HG02840 (cell line): ENCODE measurements at regions not wholly inside any gene's neighbourhood (a gene's known extent, or its start where the extent isn't known, plus 50 kb on each side); places are given as distances from the start of the nearest gene placed in this dataset.
"Not testable (repeated sequence)": the region's sequence is repeated elsewhere in the genome, so short reads cannot be mapped to it uniquely, and the experiment has no call there.

Experiments
- ATAC-seq: cut with Tn5 transposase; IDR thresholded peaks from one replicate; pipeline ENCODE4 v1.9.1; 2021; ENCODE audit warnings: mild to moderate bottlenecking, moderate library complexity, moderate number of reproducible peaks; ENCODE audit not compliant: unreplicated experiment, low FRiP score

DNA sequence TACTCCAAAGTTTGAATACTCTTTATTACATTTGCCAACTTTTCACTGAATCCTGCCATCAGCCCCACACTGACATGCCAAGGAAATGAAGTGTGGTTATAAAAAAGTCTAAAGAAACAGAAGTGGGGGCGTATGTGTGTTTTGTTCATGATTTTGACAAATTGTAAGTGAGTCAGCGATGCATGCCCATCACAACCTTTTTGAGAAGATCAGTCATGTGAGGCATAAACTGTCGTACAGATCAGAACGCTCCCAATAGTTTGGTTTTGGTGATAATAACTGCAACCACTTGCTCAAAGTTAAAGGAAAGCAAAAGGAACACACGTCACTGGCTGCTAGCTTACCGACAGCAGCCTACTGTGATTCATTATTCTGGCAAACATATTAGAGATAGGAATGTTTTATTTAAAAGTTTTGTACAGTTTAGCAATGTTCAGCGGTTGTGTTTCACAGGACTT, 95.6 kb downstream of the RGS2 start:
- ATAC-seq: no peak

DNA sequence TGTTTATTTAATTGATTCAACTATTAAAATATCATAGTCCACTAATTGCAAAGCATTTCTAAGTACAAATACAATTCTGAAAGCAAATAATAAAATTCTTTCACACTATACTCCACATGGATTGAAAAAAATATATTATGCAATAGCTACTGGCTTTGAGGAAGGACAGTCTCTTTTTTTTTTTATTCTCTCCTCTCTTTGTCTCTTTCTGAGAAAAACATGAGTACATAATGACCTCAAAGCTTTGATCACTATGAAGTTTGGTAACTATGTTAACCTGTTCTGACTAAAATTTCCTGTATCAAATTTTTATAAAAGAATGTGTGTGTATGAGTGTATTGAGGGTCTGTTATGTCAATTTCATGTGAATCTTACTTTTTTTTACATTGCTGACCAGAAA, 96.2 kb downstream of the RGS2 start:
- no peak for ATAC-seq

DNA sequence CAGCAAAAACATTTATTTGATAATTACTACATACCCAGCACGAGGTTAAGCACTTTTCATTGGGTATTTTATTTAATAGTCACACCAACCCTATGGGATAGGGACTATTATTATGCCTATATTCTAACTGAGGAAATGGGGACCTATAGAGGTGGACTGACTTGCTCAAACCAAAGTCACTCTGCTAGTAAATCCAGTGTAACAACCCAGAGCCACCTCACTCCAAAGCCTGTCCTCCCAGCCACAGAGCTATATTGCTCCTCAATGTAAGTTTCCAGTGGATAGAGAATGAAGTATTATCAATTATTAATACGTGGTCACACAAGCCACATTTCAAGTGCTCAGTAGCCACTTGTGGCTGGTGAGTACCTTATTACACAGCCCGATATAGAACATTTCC, 97.5 kb downstream of the RGS2 start:
- no peak for ATAC-seq

DNA sequence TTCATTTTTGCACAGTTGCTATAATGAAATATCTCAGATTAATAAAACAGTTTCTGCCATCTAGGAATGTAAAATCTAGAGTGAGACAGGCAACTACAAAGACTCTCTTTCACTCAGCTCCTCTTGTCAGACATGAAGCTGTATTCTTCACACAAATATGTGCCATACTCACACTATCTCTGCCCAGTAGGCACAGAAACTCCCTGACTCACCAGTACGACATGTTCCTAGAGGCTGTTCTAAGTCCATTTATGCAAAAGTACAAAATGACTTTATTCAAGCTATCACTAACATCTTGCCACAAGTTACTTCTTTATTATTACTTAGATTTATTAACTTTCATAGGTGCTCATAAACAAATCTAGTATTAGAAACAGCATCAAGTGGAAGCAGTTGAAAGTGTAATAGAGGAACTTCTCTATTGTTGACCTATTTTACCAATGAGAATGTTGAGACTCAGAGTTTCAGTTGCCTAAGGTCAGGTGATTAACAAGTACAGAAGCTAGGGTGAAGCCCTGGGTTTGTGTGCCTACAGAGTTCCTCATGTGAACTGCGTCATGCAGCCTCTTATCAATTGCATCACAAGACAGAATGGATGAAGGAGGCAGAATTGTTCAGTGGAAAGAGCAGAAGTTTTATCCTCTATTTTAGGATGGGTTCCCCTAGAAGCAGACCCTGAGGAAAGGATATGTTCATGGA, 98.9 kb downstream of the RGS2 start:
- ATAC-seq: no peak

GRCh38 chr1:192911896-192912656, 103.2 kb downstream of the RGS2 start:
- ATAC-seq: not testable (repeated sequence)

- no peak for ATAC-seq
Observed at GRCh38 chr1:192913683-192914082, 104.8 kb downstream of the RGS2 start.

- no peak for ATAC-seq
Observed at GRCh38 chr1:192914092-192914491, 105.3 kb downstream of the RGS2 start.

- no peak for ATAC-seq
Observed at GRCh38 chr1:192914696-192915095, 105.9 kb downstream of the RGS2 start.

- ATAC-seq: no peak
Observed at GRCh38 chr1:192916021-192916420, 107.2 kb downstream of the RGS2 start.

GRCh38 chr1:192918259-192918658, 109.4 kb downstream of the RGS2 start:
- ATAC-seq: no peak

- no peak for ATAC-seq
Observed at GRCh38 chr1:192920412-192920811, 111.6 kb downstream of the RGS2 start.

GRCh38 chr1:192925609-192926008, 116.8 kb downstream of the RGS2 start:
- ATAC-seq: no peak

DNA sequence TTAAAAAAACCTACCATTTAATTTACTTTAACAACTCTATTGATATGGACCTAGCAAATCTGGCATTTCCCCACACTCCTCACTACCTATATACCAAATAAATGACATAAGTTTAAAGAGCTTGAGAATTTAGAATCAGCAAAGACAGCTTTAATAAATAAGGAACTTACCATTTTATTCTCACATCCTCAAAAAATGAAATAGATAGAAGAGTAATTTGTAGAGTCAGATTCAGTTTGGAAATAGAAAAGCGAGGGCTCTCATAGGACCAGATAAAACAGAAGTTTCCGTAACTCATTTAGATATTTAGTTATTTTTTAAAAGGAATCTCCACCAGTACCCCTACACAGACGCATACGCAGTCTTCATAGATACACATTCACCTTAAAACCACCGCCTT, 117.9 kb downstream of the RGS2 start:
- ATAC-seq: no peak

DNA sequence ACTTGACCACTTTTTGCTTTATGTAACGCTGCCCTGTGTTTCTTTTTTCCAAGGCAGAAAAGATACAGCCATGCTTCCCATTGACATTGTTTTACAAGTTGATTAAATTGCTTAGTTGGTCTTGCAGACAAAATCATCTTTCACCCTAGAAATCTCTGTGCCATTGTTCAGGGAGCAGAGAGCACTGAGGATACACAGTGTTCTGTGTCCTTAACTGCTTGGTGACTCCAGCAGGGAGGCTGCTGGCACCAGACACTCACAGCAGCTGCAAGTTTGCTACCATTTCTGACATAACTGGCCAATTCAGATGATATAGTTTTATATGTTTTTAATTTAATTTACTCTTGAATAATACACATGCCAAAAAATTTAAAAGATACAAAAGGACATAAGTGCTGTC, 118.7 kb downstream of the RGS2 start:
- ATAC-seq: no peak

DNA sequence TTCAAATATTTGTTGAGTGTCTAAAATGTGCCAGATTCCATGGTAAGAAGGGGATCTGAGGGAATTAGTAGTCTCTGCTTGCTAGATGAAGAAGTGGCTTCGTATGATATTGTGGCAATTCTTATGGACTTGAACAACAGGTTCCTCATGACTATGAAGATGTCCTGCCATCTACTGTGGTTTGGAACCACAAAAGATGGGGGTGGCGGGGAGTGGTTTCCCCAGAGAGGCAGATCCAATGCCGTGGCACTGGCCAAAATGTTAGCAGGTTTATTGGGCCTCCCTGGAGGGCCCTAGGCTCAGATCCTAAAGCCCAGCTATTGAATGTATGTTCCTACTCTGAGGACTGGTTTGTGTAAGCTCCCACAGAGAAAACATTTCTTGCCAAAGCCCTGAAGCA, 120.8 kb downstream of the RGS2 start:
- ATAC-seq: no peak

DNA sequence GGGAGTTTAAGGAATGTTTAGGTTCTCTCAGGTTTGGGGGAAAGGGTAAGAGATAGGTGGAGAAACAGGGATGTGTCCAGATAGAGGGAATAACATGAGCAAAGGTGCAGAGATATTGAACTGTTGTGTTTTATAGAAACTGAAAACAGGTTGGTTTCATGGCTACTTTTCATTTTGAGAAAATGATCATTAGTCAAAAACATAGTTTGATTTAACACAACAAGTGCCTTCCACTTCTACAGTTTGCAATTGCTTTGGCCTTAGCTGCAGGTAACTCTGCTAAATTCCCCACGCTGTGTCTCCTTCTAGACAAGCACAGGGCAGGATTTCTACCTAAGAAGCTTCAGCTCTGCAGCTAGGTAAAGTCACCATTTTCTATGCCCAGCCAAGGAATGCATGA, 124.9 kb downstream of the RGS2 start:
- ATAC-seq: no peak

GRCh38 chr1:192936313-192937018, 122.7 kb downstream of the UCHL5 start:
- no peak for ATAC-seq

DNA sequence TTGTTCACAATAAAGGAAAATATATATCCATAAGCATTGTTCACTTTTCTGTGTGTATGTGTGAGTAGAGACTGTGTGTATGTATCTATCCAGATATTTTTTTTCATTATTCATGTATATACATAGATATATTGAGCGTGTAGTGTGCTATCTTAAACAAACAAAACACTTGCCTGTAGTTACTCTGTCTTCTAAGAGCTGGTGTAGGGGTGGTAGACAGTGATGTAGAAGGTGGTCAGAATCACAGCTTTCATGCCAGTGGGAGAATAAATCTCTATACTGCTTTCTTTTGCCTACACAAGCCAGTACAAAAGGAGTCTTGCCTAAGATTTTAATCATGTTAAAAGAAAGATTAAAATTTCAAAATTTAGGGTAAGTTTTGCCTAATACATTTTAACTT, 122.0 kb downstream of the UCHL5 start:
- no peak for ATAC-seq

- no peak for ATAC-seq
Observed at GRCh38 chr1:192939440-192939839, 119.7 kb downstream of the UCHL5 start.

GRCh38 chr1:192940658-192941057, 118.5 kb downstream of the UCHL5 start:
- no peak for ATAC-seq

GRCh38 chr1:192941722-192942411, 117.3 kb downstream of the UCHL5 start:
- ATAC-seq: no peak
